T-helper 2 cell treated with Interferon-gamma antibody and Interleukin-4, amounts not matched to agents 100 ng/mL and 5 ng/mL, for 36 hours (primary cell): ENCODE measurements at regions not wholly inside any gene's neighbourhood (a gene's known extent, or its start where the extent isn't known, plus 50 kb on each side); places are given as distances from the start of the nearest gene placed in this dataset.
"Not testable (repeated sequence)": the region's sequence is repeated elsewhere in the genome, so short reads cannot be mapped to it uniquely, and the experiment has no call there.

Source experiments
- intact Hi-C: fragments of 100-400 bp; cut with micrococcal nuclease; formaldehyde crosslinking; loops from one replicate; pipeline ENCODE4 v1.15.1; 2023

GRCh38 chr17:13442361-13442760 lies 159.4 kb downstream of the HS3ST3A1 start:
- intact Hi-C loops = no loop called here

- intact Hi-C loops = no loop called here
Measured at GRCh38 chr17:13441873-13442272, 159.9 kb downstream of the HS3ST3A1 start.

- intact Hi-C loops = no loop called here
Measured at GRCh38 chr17:13437966-13438779, 163.6 kb downstream of the HS3ST3A1 start.

- intact Hi-C loops = no loop called here
Measured at GRCh38 chr17:13435230-13435629, 166.5 kb downstream of the HS3ST3A1 start.

- intact Hi-C loops = no loop called here
Measured at GRCh38 chr17:13429201-13429600, 172.5 kb downstream of the HS3ST3A1 start.

GRCh38 chr17:13428611-13429042 lies 173.1 kb downstream of the HS3ST3A1 start:
- intact Hi-C loops = no loop called here

- intact Hi-C loops = no loop called here
Measured at GRCh38 chr17:13426991-13427390, 174.7 kb downstream of the HS3ST3A1 start.

GRCh38 chr17:13425390-13425789 lies 176.3 kb downstream of the HS3ST3A1 start:
- intact Hi-C loops = no loop called here

- intact Hi-C loops = no loop called here
Measured at GRCh38 chr17:13421581-13422130, 180.1 kb downstream of the HS3ST3A1 start.

- intact Hi-C loops = no loop called here
Measured at GRCh38 chr17:13420878-13421277, 180.9 kb downstream of the HS3ST3A1 start.

- intact Hi-C loops = no loop called here
Measured at GRCh38 chr17:13420418-13420826, 181.3 kb downstream of the HS3ST3A1 start.

GRCh38 chr17:13419676-13420075 lies 182.1 kb downstream of the HS3ST3A1 start:
- intact Hi-C loops = no loop called here

- intact Hi-C loops = no loop called here
Measured at GRCh38 chr17:13418891-13419290, 182.8 kb downstream of the HS3ST3A1 start.

GRCh38 chr17:13417381-13417950 lies 184.3 kb downstream of the HS3ST3A1 start:
- intact Hi-C loops = no loop called here

GRCh38 chr17:13416748-13417363 lies 184.9 kb downstream of the HS3ST3A1 start:
- intact Hi-C loops = no loop called here

- intact Hi-C loops = no loop called here
Measured at GRCh38 chr17:13415871-13416416, 185.8 kb downstream of the HS3ST3A1 start.

- intact Hi-C loops = not testable (repeated sequence)
Measured at GRCh38 chr17:13415200-13415599, 186.5 kb downstream of the HS3ST3A1 start.

- intact Hi-C loops = no loop called here
Measured at GRCh38 chr17:13413001-13413400, 188.7 kb downstream of the HS3ST3A1 start.

- intact Hi-C loops = no loop called here
Measured at GRCh38 chr17:13410874-13411273, 190.9 kb downstream of the HS3ST3A1 start.

GRCh38 chr17:13410214-13410613 lies 191.5 kb downstream of the HS3ST3A1 start:
- intact Hi-C loops = no loop called here

GRCh38 chr17:13409455-13409854 lies 192.3 kb downstream of the HS3ST3A1 start:
- intact Hi-C loops = no loop called here

GRCh38 chr17:13407381-13407780 lies 194.3 kb downstream of the HS3ST3A1 start:
- intact Hi-C loops = no loop called here
